SK-N-SH (cell line): ENCODE measurements at regions not wholly inside any gene's neighbourhood (a gene's known extent, or its start where the extent isn't known, plus 50 kb on each side); places are given as distances from the start of the nearest gene placed in this dataset.

Source experiments
- CTCF ChIA-PET: fragments of 300-600, 350-600 bp; formaldehyde crosslinking; extraction: SDS; loops from one replicate; lab custom pipeline; 2021; lab: Yijun Ruan, JAX
- POLR2A ChIA-PET: fragments of 350-600 bp; sonication (Branson Sonifier 250); formaldehyde crosslinking; extraction: SDS; loops from one replicate; lab custom pipeline; 2020; ENCODE audit warnings: antibody characterized with exemption, inconsistent platforms; lab: Yijun Ruan, JAX
- DNase-seq: peaks from one replicate; pipeline ENCODE4 v3.0.0; 2012
- H2AFZ ChIP-seq: fragments of 200-600 bp; sonication (generic); 2 replicates; pipeline ENCODE4 v1.8.1; 2016; ENCODE audit warnings: antibody characterized with exemption, mild to moderate bottlenecking, low read depth
- H3F3A ChIP-seq: fragments of 200-600 bp; sonication (generic); replicated peaks from 2 replicates; pipeline ENCODE3; 2016; ENCODE audit warnings: antibody characterized with exemption, mild to moderate bottlenecking; ENCODE audit not compliant: insufficient read depth
- H3K27ac ChIP-seq, 2 experiments: fragments of 200-500 bp in 1 of 2; fragments of 200-600 bp in 1 of 2; sonication (Bioruptor generic) in 1 of 2; sonication (generic), shearing (Covaris generic) in 1 of 2; 2 replicates each; pipeline versions ENCODE4 v1.5.1 to v1.6.1; 2014 to 2016; ENCODE audit warnings: low read depth in 2 of 2, inconsistent platforms in 1 of 2, low read length in 1 of 2, mild to moderate bottlenecking in 1 of 2, mixed read lengths in 1 of 2
- H3K27me3 ChIP-seq: fragments of 200-600 bp; sonication (generic), shearing (Covaris generic); 2 replicates; pipeline ENCODE4 v1.6.1; 2016; ENCODE audit warnings: mixed run types; ENCODE audit not compliant: insufficient read depth
- H3K36me3 ChIP-seq, 2 experiments: fragments of 200-500 bp in 1 of 2; fragments of 200-600 bp in 1 of 2; sonication (Bioruptor generic) in 1 of 2; sonication (generic) in 1 of 2; replicated peaks in 1 of 2; 2 replicates each; pipeline versions ENCODE3 to v1.5.1; 2014 to 2016; ENCODE audit warnings: low read length in 1 of 2, mild to moderate bottlenecking in 1 of 2; ENCODE audit not compliant: insufficient read depth in 2 of 2, control insufficient read depth in 1 of 2
- H3K4me1 ChIP-seq, 2 experiments: fragments of 200-500 bp in 1 of 2; fragments of 200-600 bp in 1 of 2; sonication (Bioruptor generic) in 1 of 2; sonication (generic), shearing (Covaris generic) in 1 of 2; 2 replicates each; pipeline versions ENCODE4 v1.5.1 to v1.6.1; 2014 to 2016; ENCODE audit warnings: low read depth in 1 of 2, low read length in 1 of 2, mixed run types in 1 of 2; ENCODE audit not compliant: insufficient read depth in 2 of 2, control insufficient read depth in 1 of 2
- H3K4me2 ChIP-seq: fragments of 200-600 bp; sonication (generic), shearing (Covaris generic); 2 replicates; pipeline ENCODE4 v1.6.1; 2017; ENCODE audit warnings: mixed run types
- H3K4me3 ChIP-seq, 2 experiments: fragments of 200-500 bp in 1 of 2; fragments of 200-600 bp in 1 of 2; sonication (Bioruptor generic) in 1 of 2; sonication (generic), shearing (Covaris generic) in 1 of 2; 2 replicates each; pipeline versions ENCODE4 v1.5.1 to v1.8.1; 2014 to 2016; ENCODE audit warnings: low read depth in 2 of 2, inconsistent platforms in 1 of 2, low read length in 1 of 2, mild to moderate bottlenecking in 1 of 2, mixed read lengths in 1 of 2, moderate library complexity in 1 of 2
- H3K79me2 ChIP-seq: fragments of 200-600 bp; sonication (generic); 2 replicates; pipeline ENCODE4 v1.8.1; 2017; ENCODE audit warnings: mild to moderate bottlenecking; ENCODE audit not compliant: insufficient read depth
- H3K9ac ChIP-seq: fragments of 200-600 bp; sonication (generic); 2 replicates; pipeline ENCODE4 v1.6.1; 2017; ENCODE audit warnings: mixed run types
- H3K9me2 ChIP-seq: fragments of 200-600 bp; sonication (generic); 2 replicates; pipeline ENCODE4 v1.6.1; 2017; ENCODE audit warnings: mixed run types
- H3K9me3 ChIP-seq: fragments of 200-600 bp; sonication (generic); 2 replicates; pipeline ENCODE4 v1.6.1; 2017; ENCODE audit warnings: mixed run types, mild to moderate bottlenecking, moderate library complexity
- H4K20me1 ChIP-seq: fragments of 200-600 bp; sonication (generic); 2 replicates; pipeline ENCODE4 v1.6.1; 2017; ENCODE audit warnings: mild to moderate bottlenecking, mixed run types; ENCODE audit not compliant: insufficient read depth
- FOXJ3 ChIP-seq: sonication (generic); formaldehyde crosslinking; IDR thresholded peaks from 2 replicates; pipeline ENCODE4 v1.5.1; 2020; ENCODE audit warnings: mild to moderate bottlenecking, missing genetic modification reagents
- JUND ChIP-seq: IDR thresholded peaks from 2 replicates; pipeline ENCODE4 v1.4.0; 2012
- NRF1 ChIP-seq: IDR thresholded peaks from 2 replicates; pipeline ENCODE4 v1.6.1; 2012; ENCODE audit warnings: low read depth, mild to moderate bottlenecking, low read length
- PBX3 ChIP-seq: IDR thresholded peaks from 2 replicates; pipeline ENCODE4; 2012
- POLR2AphosphoS5 ChIP-seq: IDR thresholded peaks from 2 replicates; pipeline ENCODE4 v1.6.1; 2012; ENCODE audit warnings: low read depth, low read length
- RAD21 ChIP-seq: IDR thresholded peaks from 2 replicates; pipeline ENCODE4 v1.6.1; 2012; ENCODE audit warnings: mild to moderate bottlenecking, low read length
- RCOR1 ChIP-seq: fragments of 150-350 bp; IDR thresholded peaks from 2 replicates; pipeline ENCODE4 v1.6.1; 2017; ENCODE audit warnings: antibody characterized with exemption, low read length
- RFX5 ChIP-seq: IDR thresholded peaks from 2 replicates; pipeline ENCODE4 v1.6.1; 2012; ENCODE audit warnings: mild to moderate bottlenecking, improper control_type of control experiment, low read length
- RXRA ChIP-seq: IDR thresholded peaks from 2 replicates; pipeline ENCODE4 v1.4.0; 2012; ENCODE audit warnings: low read depth, mild to moderate bottlenecking, borderline replicate concordance
- SIN3A ChIP-seq: IDR thresholded peaks from 2 replicates; pipeline ENCODE4 v1.6.1; 2012; ENCODE audit warnings: low read depth, mild to moderate bottlenecking, low read length, moderate library complexity, borderline replicate concordance
- TAF1 ChIP-seq: IDR thresholded peaks from 2 replicates; pipeline ENCODE4 v1.6.1; 2012; ENCODE audit warnings: low read depth, mild to moderate bottlenecking, low read length, moderate library complexity, borderline replicate concordance
- TCF12 ChIP-seq: IDR thresholded peaks from 2 replicates; pipeline ENCODE4 v1.4.0; 2012
- TEAD4 ChIP-seq: IDR thresholded peaks from 2 replicates; pipeline ENCODE4 v1.4.0; 2012; ENCODE audit warnings: mild to moderate bottlenecking, borderline replicate concordance; ENCODE audit not compliant: insufficient read depth
- WGBS: methylation state at CpG from one replicate; pipeline ENCODE4 v1.1.6; 2017; ENCODE audit warnings: low lambda C conversion rate; 5-methylcytosine and 5-hydroxymethylcytosine counted together
- TF ChIP-seq, protein P1 (sequence below): fragments of 150-350 bp; IDR thresholded peaks from 2 replicates; pipeline ENCODE4 v1.6.1; 2017; ENCODE audit warnings: antibody characterized with exemption, low read length, low read depth, borderline replicate concordance
- TF ChIP-seq, protein P2 (sequence below): IDR thresholded peaks from 2 replicates; pipeline ENCODE4 v1.4.0; 2012; ENCODE audit warnings: low read depth, borderline replicate concordance
- TF ChIP-seq, protein P3 (sequence below): IDR thresholded peaks from 2 replicates; pipeline ENCODE4 v1.6.1; 2012; ENCODE audit warnings: mild to moderate bottlenecking, low read depth, low read length, moderate library complexity
- TF ChIP-seq, protein P4 (sequence below): fragments of 200-600 bp; sonication (generic); IDR thresholded peaks from 2 replicates; pipeline ENCODE4 v1.6.1; 2017; ENCODE audit warnings: antibody characterized with exemption, mild to moderate bottlenecking, moderate library complexity

DNA sequence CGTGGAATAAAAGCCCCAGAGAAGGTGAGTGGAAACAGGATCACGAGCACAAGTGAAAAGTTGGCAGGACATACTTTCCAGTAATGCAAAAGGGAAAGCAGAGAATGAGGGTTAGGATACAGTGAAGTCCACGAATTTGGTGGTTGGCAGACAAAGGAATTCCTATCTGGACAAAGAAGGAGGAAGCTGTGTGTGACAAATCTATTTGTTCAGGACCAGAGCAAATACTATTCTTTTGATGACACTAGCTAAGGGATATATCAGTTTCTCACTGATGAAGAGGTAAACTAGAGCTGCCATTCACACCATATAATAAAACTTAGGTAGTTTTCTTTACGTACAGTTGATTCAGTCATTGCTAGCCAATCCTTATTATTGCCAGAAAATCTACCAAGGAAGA is 156.8 kb upstream of the GRIK2 start:
- Histone ChIP-seq H3K4me3 (no peak overlapping the region), H3K79me2 (no peaks in the 10 kb centered on the region), H3K9me3 (no peaks in the 10 kb centered on the region), H2AFZ (no peak overlapping the region), H3K36me3 (no peaks in the 10 kb centered on the region), H3K9ac (no peak overlapping the region), H3K9me2 (no peaks in the 10 kb centered on the region), H3K4me1 (no peaks in the 10 kb centered on the region), H3K4me2 (no peak overlapping the region), H3K27ac (no peak overlapping the region), H3K27me3 (no peaks in the 10 kb centered on the region), H4K20me1 (no peaks in the 10 kb centered on the region), H3F3A (no peaks in the 10 kb centered on the region)
- ChIA-PET CTCF (no interaction called here), POLR2A (no interaction called here)
- WGBS: 23% methylated on average over 4 of the region's 4 CpGs
- DNase-seq: no peak
- TF ChIP-seq RAD21 (no peak), POLR2AphosphoS5 (no peak), SIN3A (no peak), TCF12 (no peak), NRF1 (no peak), RFX5 (no peak), RXRA (no peak), JUND (no peak), RCOR1 (no peak), TAF1 (no peak)
- TF ChIP-seq, protein P1, sequence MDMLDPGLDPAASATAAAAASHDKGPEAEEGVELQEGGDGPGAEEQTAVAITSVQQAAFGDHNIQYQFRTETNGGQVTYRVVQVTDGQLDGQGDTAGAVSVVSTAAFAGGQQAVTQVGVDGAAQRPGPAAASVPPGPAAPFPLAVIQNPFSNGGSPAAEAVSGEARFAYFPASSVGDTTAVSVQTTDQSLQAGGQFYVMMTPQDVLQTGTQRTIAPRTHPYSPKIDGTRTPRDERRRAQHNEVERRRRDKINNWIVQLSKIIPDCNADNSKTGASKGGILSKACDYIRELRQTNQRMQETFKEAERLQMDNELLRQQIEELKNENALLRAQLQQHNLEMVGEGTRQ: no peak
- TF ChIP-seq, protein P2, sequence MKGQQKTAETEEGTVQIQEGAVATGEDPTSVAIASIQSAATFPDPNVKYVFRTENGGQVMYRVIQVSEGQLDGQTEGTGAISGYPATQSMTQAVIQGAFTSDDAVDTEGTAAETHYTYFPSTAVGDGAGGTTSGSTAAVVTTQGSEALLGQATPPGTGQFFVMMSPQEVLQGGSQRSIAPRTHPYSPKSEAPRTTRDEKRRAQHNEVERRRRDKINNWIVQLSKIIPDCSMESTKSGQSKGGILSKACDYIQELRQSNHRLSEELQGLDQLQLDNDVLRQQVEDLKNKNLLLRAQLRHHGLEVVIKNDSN: no peak
- TF ChIP-seq, protein P3, sequence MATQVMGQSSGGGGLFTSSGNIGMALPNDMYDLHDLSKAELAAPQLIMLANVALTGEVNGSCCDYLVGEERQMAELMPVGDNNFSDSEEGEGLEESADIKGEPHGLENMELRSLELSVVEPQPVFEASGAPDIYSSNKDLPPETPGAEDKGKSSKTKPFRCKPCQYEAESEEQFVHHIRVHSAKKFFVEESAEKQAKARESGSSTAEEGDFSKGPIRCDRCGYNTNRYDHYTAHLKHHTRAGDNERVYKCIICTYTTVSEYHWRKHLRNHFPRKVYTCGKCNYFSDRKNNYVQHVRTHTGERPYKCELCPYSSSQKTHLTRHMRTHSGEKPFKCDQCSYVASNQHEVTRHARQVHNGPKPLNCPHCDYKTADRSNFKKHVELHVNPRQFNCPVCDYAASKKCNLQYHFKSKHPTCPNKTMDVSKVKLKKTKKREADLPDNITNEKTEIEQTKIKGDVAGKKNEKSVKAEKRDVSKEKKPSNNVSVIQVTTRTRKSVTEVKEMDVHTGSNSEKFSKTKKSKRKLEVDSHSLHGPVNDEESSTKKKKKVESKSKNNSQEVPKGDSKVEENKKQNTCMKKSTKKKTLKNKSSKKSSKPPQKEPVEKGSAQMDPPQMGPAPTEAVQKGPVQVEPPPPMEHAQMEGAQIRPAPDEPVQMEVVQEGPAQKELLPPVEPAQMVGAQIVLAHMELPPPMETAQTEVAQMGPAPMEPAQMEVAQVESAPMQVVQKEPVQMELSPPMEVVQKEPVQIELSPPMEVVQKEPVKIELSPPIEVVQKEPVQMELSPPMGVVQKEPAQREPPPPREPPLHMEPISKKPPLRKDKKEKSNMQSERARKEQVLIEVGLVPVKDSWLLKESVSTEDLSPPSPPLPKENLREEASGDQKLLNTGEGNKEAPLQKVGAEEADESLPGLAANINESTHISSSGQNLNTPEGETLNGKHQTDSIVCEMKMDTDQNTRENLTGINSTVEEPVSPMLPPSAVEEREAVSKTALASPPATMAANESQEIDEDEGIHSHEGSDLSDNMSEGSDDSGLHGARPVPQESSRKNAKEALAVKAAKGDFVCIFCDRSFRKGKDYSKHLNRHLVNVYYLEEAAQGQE: no peak

- Histone ChIP-seq H3K4me2 (no peak overlapping the region), H3K4me1 (no peaks in the 10 kb centered on the region), H3K9ac (no peak overlapping the region), H3F3A (no peaks in the 10 kb centered on the region), H3K79me2 (no peaks in the 10 kb centered on the region), H3K4me3 (no peak overlapping the region), H3K9me2 (0 out of 2 replicates have a peak, but pooled peaks cover 3% of the 10 kb centered on the region), H3K36me3 (no peaks in the 10 kb centered on the region), H3K27me3 (no peaks in the 10 kb centered on the region), H3K27ac (no peak overlapping the region), H3K9me3 (no peaks in the 10 kb centered on the region), H4K20me1 (no peaks in the 10 kb centered on the region), H2AFZ (no peak overlapping the region)
- DNase-seq: no peak
- ChIA-PET CTCF (no interaction called here), POLR2A (no interaction called here)
- TF ChIP-seq, protein P4, sequence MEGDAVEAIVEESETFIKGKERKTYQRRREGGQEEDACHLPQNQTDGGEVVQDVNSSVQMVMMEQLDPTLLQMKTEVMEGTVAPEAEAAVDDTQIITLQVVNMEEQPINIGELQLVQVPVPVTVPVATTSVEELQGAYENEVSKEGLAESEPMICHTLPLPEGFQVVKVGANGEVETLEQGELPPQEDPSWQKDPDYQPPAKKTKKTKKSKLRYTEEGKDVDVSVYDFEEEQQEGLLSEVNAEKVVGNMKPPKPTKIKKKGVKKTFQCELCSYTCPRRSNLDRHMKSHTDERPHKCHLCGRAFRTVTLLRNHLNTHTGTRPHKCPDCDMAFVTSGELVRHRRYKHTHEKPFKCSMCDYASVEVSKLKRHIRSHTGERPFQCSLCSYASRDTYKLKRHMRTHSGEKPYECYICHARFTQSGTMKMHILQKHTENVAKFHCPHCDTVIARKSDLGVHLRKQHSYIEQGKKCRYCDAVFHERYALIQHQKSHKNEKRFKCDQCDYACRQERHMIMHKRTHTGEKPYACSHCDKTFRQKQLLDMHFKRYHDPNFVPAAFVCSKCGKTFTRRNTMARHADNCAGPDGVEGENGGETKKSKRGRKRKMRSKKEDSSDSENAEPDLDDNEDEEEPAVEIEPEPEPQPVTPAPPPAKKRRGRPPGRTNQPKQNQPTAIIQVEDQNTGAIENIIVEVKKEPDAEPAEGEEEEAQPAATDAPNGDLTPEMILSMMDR: no peak
- TF ChIP-seq TEAD4 (no peak), FOXJ3 (no peak), PBX3 (no peak)
- TF ChIP-seq, protein P3: no peak
Observed at GRCh38 chr6:101241442-101241841, 152.1 kb upstream of the GRIK2 start.
